A673 (cell line): ENCODE measurements at regions not wholly inside any gene's neighbourhood (a gene's known extent, or its start where the extent isn't known, plus 50 kb on each side); places are given as distances from the start of the nearest gene placed in this dataset.

Experiments
- BruUV-seq: library from RNA; stranded (reverse); fragments of 400-500 nt; replicated peaks from 2 replicates; lab custom pipeline; 2021; lab: Mats Ljungman, UMichigan
- CTCF ChIA-PET: fragments of 300-600 bp; sonication (Branson Sonifier 250); formaldehyde crosslinking; loops from one replicate; lab custom pipeline; 2022; ENCODE audit warnings: antibody characterized with exemption; lab: Charles Lee
- POLR2A ChIA-PET: fragments of 300-600 bp; sonication (Branson Sonifier 250); formaldehyde crosslinking; loops from one replicate; lab custom pipeline; 2022; ENCODE audit warnings: antibody characterized with exemption; ENCODE audit not compliant: low non-redundant PET; lab: Charles Lee
- DNase-seq: peaks from one replicate; pipeline ENCODE4 v3.0.0-alpha.2; 2015; ENCODE audit warnings: low spot score
- H3K27ac ChIP-seq: fragments of 200-600 bp; sonication (generic); 2 replicates; pipeline ENCODE4 v1.5.1; 2016; ENCODE audit warnings: mixed run types, low read depth, mild to moderate bottlenecking, mixed read lengths, antibody characterized with exemption, low read length; ENCODE audit not compliant: poor library complexity, severe bottlenecking
- H3K27me3 ChIP-seq: fragments of 200-600 bp; sonication (generic); replicated peaks from 2 replicates; pipeline ENCODE4 v1.6.1; 2017; ENCODE audit warnings: mixed run types, low read depth, mild to moderate bottlenecking, mixed read lengths, antibody characterized with exemption, low read length; ENCODE audit not compliant: insufficient read depth, poor library complexity
- H3K36me3 ChIP-seq: fragments of 200-600 bp; sonication (generic); 2 replicates; pipeline ENCODE4 v1.6.1; 2016; ENCODE audit warnings: mixed run types, mild to moderate bottlenecking, mixed read lengths, antibody characterized with exemption, low read length; ENCODE audit not compliant: insufficient read depth, poor library complexity, severe bottlenecking
- H3K4me1 ChIP-seq: fragments of 200-600 bp; sonication (generic); 2 replicates; pipeline ENCODE4 v1.6.1; 2017; ENCODE audit warnings: mixed run types, mild to moderate bottlenecking, mixed read lengths, antibody characterized with exemption, low read length; ENCODE audit not compliant: insufficient read depth, poor library complexity, severe bottlenecking
- H3K4me3 ChIP-seq: fragments of 200-600 bp; sonication (generic); 2 replicates; pipeline ENCODE4 v1.5.1; 2016; ENCODE audit warnings: low read depth, mixed run types, mild to moderate bottlenecking, mixed read lengths, low read length; ENCODE audit not compliant: poor library complexity, severe bottlenecking
- H3K9me3 ChIP-seq: fragments of 200-600 bp; sonication (generic); 2 replicates; pipeline ENCODE4 v1.6.1; 2016; ENCODE audit warnings: mixed run types, low read depth, mild to moderate bottlenecking, mixed read lengths, antibody characterized with exemption, low read length; ENCODE audit not compliant: poor library complexity, severe bottlenecking
- CTCF ChIP-seq: fragments of 300-800, 200-600 bp; sonication (generic); conservative IDR thresholded peaks from 2 replicates; pipeline ENCODE4 v1.5.1; 2017; ENCODE audit warnings: low read depth, mild to moderate bottlenecking, antibody characterized with exemption, low read length, moderate library complexity, mixed read lengths
- EZH2 ChIP-seq: fragments of 200-600 bp; sonication (generic); IDR thresholded peaks from 2 replicates; pipeline ENCODE4 v1.6.1; 2017; ENCODE audit warnings: borderline replicate concordance, low read depth, mild to moderate bottlenecking, mixed read lengths, antibody characterized with exemption, low read length; ENCODE audit not compliant: poor library complexity, severe bottlenecking
- intact Hi-C: fragments of 100-400 bp; cut with micrococcal nuclease; formaldehyde crosslinking; loops from one replicate; pipeline ENCODE4 v1.10.0; 2022; ENCODE audit not compliant: unreplicated experiment

GRCh38 chr10:44853796-44854195, 57.3 kb upstream of the TMEM72 start:
- Histone ChIP-seq H3K27me3 (no peaks in the 10 kb centered on the region), H3K36me3 (no peaks in the 10 kb centered on the region), H3K9me3 (no peaks in the 10 kb centered on the region), H3K4me3 (no peak overlapping the region), H3K27ac (no peak overlapping the region), H3K4me1 (no peaks in the 10 kb centered on the region)
- intact Hi-C loops: loop anchor here (10.0 kb wide), 1 partner anchor 529 kb away; no protein-coding TSS in a partner anchor
- ChIA-PET CTCF (no interaction called here), POLR2A (no interaction called here)
- no peak for DNase-seq
- TF ChIP-seq EZH2 (no peak), CTCF (no peak)
- no TSS peak for BruUV-seq

- ChIA-PET POLR2A (no interaction called here), CTCF (no interaction called here)
- TF ChIP-seq EZH2 (no peak), CTCF (no peak)
- BruUV-seq: no TSS peak
- Histone ChIP-seq H3K36me3 (no peaks in the 10 kb centered on the region), H3K9me3 (no peaks in the 10 kb centered on the region), H3K27me3 (no peaks in the 10 kb centered on the region), H3K4me3 (no peak overlapping the region), H3K4me1 (no peaks in the 10 kb centered on the region), H3K27ac (no peak overlapping the region)
- intact Hi-C loops: loop anchor here (5.0 to 10.0 kb wide), 2 partner anchors 468 to 530 kb away; partner anchors contain the start of gene CXCL12
- DNase-seq: no peak
Observed at GRCh38 chr10:44854693-44855350, 56.3 kb upstream of the TMEM72 start.

GRCh38 chr10:44856696-44857095, 54.4 kb upstream of the TMEM72 start:
- no peak overlapping the region for H3K4me3 ChIP-seq
- no peak overlapping the region for H3K27ac ChIP-seq
- no TSS peak for BruUV-seq
- intact Hi-C loops: loop anchor here (2.0 to 10.0 kb wide), 3 partner anchors 469 to 1186 kb away; partner anchors contain the start of gene CXCL12
- no peak for DNase-seq
- TF ChIP-seq CTCF (no peak), EZH2 (no peak)
- no peaks in the 10 kb centered on the region for H3K4me1 ChIP-seq
- H3K27me3 ChIP-seq: no peaks in the 10 kb centered on the region
- no peaks in the 10 kb centered on the region for H3K36me3 ChIP-seq
- POLR2A ChIA-PET: no interaction called here
- CTCF ChIA-PET: no interaction called here
- no peaks in the 10 kb centered on the region for H3K9me3 ChIP-seq
